PFSK-1 (cell line): ENCODE measurements at regions not wholly inside any gene's neighbourhood (a gene's known extent, or its start where the extent isn't known, plus 50 kb on each side); places are given as distances from the start of the nearest gene placed in this dataset.

Experiments
- FOXP2 ChIP-seq: optimal IDR thresholded peaks from 2 replicates; pipeline ENCODE3; 2011; ENCODE audit warnings: borderline replicate concordance, control low read depth, inconsistent platforms; ENCODE audit not compliant: insufficient read depth; ENCODE audit errors: extremely low read length, extremely low read depth
- POLR2AphosphoS5 ChIP-seq: IDR thresholded peaks from 2 replicates; pipeline ENCODE4 v1.6.1; 2012; ENCODE audit warnings: low read depth, mild to moderate bottlenecking, control low read depth, low read length, moderate library complexity
- SIN3A ChIP-seq: IDR thresholded peaks from 2 replicates; pipeline ENCODE4 v1.6.1; 2012; ENCODE audit warnings: mild to moderate bottlenecking, low read length, moderate library complexity, borderline replicate concordance; ENCODE audit not compliant: insufficient read depth
- TAF1 ChIP-seq: IDR thresholded peaks from 2 replicates; pipeline ENCODE4 v1.6.1; 2012; ENCODE audit warnings: low read length, control low read depth, borderline replicate concordance; ENCODE audit not compliant: insufficient read depth
- TF ChIP-seq, protein P1 (sequence below), 2 experiments: IDR thresholded peaks; 2 replicates each; pipeline versions ENCODE4 v1.6.1 to v1.8.0; 2011 to 2012; ENCODE audit warnings: low read depth in 2 of 2, low read length in 2 of 2, control low read depth in 1 of 2, inconsistent platforms in 1 of 2, mild to moderate bottlenecking in 1 of 2, moderate library complexity in 1 of 2; ENCODE audit not compliant: insufficient read depth in 1 of 2

- TF ChIP-seq, protein P1, sequence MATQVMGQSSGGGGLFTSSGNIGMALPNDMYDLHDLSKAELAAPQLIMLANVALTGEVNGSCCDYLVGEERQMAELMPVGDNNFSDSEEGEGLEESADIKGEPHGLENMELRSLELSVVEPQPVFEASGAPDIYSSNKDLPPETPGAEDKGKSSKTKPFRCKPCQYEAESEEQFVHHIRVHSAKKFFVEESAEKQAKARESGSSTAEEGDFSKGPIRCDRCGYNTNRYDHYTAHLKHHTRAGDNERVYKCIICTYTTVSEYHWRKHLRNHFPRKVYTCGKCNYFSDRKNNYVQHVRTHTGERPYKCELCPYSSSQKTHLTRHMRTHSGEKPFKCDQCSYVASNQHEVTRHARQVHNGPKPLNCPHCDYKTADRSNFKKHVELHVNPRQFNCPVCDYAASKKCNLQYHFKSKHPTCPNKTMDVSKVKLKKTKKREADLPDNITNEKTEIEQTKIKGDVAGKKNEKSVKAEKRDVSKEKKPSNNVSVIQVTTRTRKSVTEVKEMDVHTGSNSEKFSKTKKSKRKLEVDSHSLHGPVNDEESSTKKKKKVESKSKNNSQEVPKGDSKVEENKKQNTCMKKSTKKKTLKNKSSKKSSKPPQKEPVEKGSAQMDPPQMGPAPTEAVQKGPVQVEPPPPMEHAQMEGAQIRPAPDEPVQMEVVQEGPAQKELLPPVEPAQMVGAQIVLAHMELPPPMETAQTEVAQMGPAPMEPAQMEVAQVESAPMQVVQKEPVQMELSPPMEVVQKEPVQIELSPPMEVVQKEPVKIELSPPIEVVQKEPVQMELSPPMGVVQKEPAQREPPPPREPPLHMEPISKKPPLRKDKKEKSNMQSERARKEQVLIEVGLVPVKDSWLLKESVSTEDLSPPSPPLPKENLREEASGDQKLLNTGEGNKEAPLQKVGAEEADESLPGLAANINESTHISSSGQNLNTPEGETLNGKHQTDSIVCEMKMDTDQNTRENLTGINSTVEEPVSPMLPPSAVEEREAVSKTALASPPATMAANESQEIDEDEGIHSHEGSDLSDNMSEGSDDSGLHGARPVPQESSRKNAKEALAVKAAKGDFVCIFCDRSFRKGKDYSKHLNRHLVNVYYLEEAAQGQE (IDR thresholded peaks at IDR 0.05; ENCODE audit: insufficient read depth in 1 of 2, low read depth in 2 of 2, low read length in 2 of 2), result no peak
- TF ChIP-seq FOXP2 (no peak), SIN3A (no peak)
Observed at GRCh38 chr5:42982107-42982622, 58.0 kb downstream of the ANXA2R start.

DNA sequence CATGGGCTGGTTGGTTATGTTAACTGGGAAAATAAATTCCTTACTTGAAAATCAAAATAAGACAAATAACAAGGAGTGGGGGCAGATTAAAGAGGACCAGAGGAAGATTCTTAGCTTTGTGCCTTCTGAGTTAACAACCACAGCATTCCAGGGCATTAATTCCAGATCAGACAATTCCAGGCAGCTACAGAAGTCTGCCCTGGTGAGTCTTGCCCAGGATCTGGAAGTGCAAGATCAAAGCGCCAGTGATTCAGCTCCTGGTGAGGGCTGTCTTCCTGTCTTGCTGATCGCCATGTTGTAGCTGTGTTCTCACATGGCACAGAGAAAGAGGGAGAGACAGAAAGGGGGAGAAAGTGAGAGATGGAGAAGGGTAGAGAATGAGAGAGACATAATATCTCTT is 65.6 kb downstream of the ANXA2R start:
- no peak for TF ChIP-seq FOXP2
- TF ChIP-seq POLR2AphosphoS5, result no peak
- TF ChIP-seq, protein P1 (IDR thresholded peaks at IDR 0.05; ENCODE audit: insufficient read depth in 1 of 2, low read depth in 2 of 2, low read length in 2 of 2), result no peak
- TF ChIP-seq TAF1, result no peak
- TF ChIP-seq SIN3A, result no peak

- TF ChIP-seq SIN3A (no peak), POLR2AphosphoS5 (no peak), TAF1 (no peak), FOXP2 (no peak)
- TF ChIP-seq, protein P1 (IDR thresholded peaks at IDR 0.05; ENCODE audit: insufficient read depth in 1 of 2, low read depth in 2 of 2, low read length in 2 of 2), result no peak
Observed at GRCh38 chr5:42970636-42971559, 69.2 kb downstream of the ANXA2R start.

- no peak for TF ChIP-seq POLR2AphosphoS5
- TF ChIP-seq, protein P1 (IDR thresholded peaks at IDR 0.05; ENCODE audit: insufficient read depth in 1 of 2, low read depth in 2 of 2, low read length in 2 of 2), result no peak
Observed at GRCh38 chr5:42965934-42966333, 74.2 kb downstream of the ANXA2R start.

DNA sequence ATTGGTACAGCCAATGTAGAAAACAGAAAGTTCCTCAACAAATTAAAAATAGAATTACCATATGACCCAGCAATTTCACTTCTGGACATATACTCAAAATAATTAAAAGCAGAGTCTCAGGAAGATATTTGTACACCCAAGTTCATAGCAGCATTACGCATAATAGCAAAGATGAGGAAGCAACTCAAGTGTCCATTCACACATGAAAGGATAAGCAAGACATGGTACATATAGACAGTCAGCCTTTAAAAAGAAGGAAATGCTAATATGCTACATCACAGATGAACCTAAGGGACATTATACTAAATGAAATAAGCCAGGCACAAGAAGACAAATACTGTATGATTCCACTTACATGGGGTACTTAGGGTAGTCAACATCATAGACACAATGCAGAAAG is 76.7 kb downstream of the ANXA2R start:
- no peak for TF ChIP-seq TAF1
- TF ChIP-seq FOXP2, result no peak
- TF ChIP-seq POLR2AphosphoS5, result no peak
